Endothelial cell of hepatic sinusoid (primary cell): ENCODE measurements at regions not wholly inside any gene's neighbourhood (a gene's known extent, or its start where the extent isn't known, plus 50 kb on each side); places are given as distances from the start of the nearest gene placed in this dataset.
"Not testable (repeated sequence)": the region's sequence is repeated elsewhere in the genome, so short reads cannot be mapped to it uniquely, and the experiment has no call there.

Experiments used
- in situ Hi-C: cut with HindIII; loops from 2 replicates; pipeline ENCODE4 v1.10.0; 2017; ENCODE audit warnings: low sequenced_read_pairs

- in situ Hi-C loops = no loop called here
These were observed 510.4 kb downstream of the ZNF674 start for GRCh38 chrX:46034868-46035267.

GRCh38 chrX:46029777-46030176 is 515.4 kb downstream of the ZNF674 start:
- in situ Hi-C loops = no loop called here

GRCh38 chrX:46016296-46016695 is 528.9 kb downstream of the ZNF674 start:
- in situ Hi-C loops = no loop called here

GRCh38 chrX:46015653-46016052 is 529.6 kb downstream of the ZNF674 start:
- in situ Hi-C loops = no loop called here

GRCh38 chrX:45992402-45993123 is 552.7 kb downstream of the ZNF674 start:
- in situ Hi-C loops = no loop called here

- in situ Hi-C loops = no loop called here
These were observed 558.2 kb downstream of the ZNF674 start for GRCh38 chrX:45986971-45987370.

- in situ Hi-C loops = no loop called here
These were observed 559.1 kb downstream of the ZNF674 start for GRCh38 chrX:45986081-45986480.

GRCh38 chrX:45982958-45983727 is 562.1 kb downstream of the ZNF674 start:
- in situ Hi-C loops = not testable (repeated sequence)

GRCh38 chrX:45980726-45981125 is 564.5 kb downstream of the ZNF674 start:
- in situ Hi-C loops = no loop called here

- in situ Hi-C loops = no loop called here
These were observed 569.6 kb downstream of the ZNF674 start for GRCh38 chrX:45975633-45976032.

- in situ Hi-C loops = no loop called here
These were observed 572.6 kb downstream of the ZNF674 start for GRCh38 chrX:45972636-45973035.

GRCh38 chrX:45959567-45959966 is 585.7 kb downstream of the ZNF674 start:
- in situ Hi-C loops = no loop called here

GRCh38 chrX:45956191-45956870 is 588.9 kb downstream of the ZNF674 start:
- in situ Hi-C loops = no loop called here

GRCh38 chrX:45955661-45956060 is 589.6 kb downstream of the ZNF674 start:
- in situ Hi-C loops = no loop called here

GRCh38 chrX:45954026-45954425 is 591.2 kb downstream of the ZNF674 start:
- in situ Hi-C loops = no loop called here

- in situ Hi-C loops = no loop called here
These were observed 593.2 kb downstream of the ZNF674 start for GRCh38 chrX:45952030-45952429.

- in situ Hi-C loops = no loop called here
These were observed 609.8 kb downstream of the ZNF674 start for GRCh38 chrX:45935408-45935807.

- in situ Hi-C loops = no loop called here
These were observed 632.9 kb downstream of the ZNF674 start for GRCh38 chrX:45912316-45912715.

- in situ Hi-C loops = no loop called here
These were observed 637.4 kb downstream of the ZNF674 start for GRCh38 chrX:45907786-45908185.

GRCh38 chrX:45903781-45904201 is 641.4 kb downstream of the ZNF674 start:
- in situ Hi-C loops = no loop called here

- in situ Hi-C loops = no loop called here
These were observed 644.2 kb downstream of the ZNF674 start for GRCh38 chrX:45900766-45901615.
